ENCODE measurements at regions not wholly inside any gene's neighbourhood (a gene's known extent, or its start where the extent isn't known, plus 50 kb on each side); places are given as distances from the start of the nearest gene placed in this dataset.

GRCh38 chr5:109945723-109946480, 256.2 kb downstream of the MAN2A1 start:
- no peak overlapping the region for H4K5ac ChIP-seq (ENCODE audit: insufficient read length, low read depth, low read length)
- H3K27me3 ChIP-seq (ENCODE audit: insufficient read depth, low read length) = no peaks in the 10 kb centered on the region
- no peak overlapping the region for H3T11ph ChIP-seq (ENCODE audit: low read length)
- H3K14ac ChIP-seq (ENCODE audit: insufficient read depth, low read length) = no peak overlapping the region
- no peak overlapping the region for H3K27ac ChIP-seq (ENCODE audit: insufficient read length, low read depth, low read length)
- H2BK20ac ChIP-seq (ENCODE audit: low read depth, low read length, poor library complexity, severe bottlenecking) = no peak overlapping the region
- no peaks in the 10 kb centered on the region for H3K23me2 ChIP-seq (ENCODE audit: insufficient read length, low read depth, low read length, poor library complexity, severe bottlenecking)
- Mint-ChIP-seq H3K4me3 (no peak overlapping the region), H3K27me3 (ENCODE audit: low read depth) (peaks cover 8% of the 10 kb centered on the region), H3K4me1 (peaks cover 8 to 13% of the 10 kb centered on the region in 2 experiments; a peak in 3 of 4 replicates), H3K36me3 (ENCODE audit: insufficient read depth in 1 of 3, low read depth in 3 of 3) (no peaks in the 10 kb centered on the region), H3K9me3 (no peaks in the 10 kb centered on the region), H3K27ac (no peak overlapping the region)
- H2BK12ac ChIP-seq (ENCODE audit: insufficient read length, low read depth, low read length) = no peak overlapping the region
- H3K18ac ChIP-seq (ENCODE audit: insufficient read length, low read depth, low read length) = no peak overlapping the region
- H3K23ac ChIP-seq (ENCODE audit: insufficient read length, low read depth, low read length) = no peak overlapping the region
- no peaks in the 10 kb centered on the region for H3K79me1 ChIP-seq (ENCODE audit: insufficient read depth, low read depth, low read length, poor library complexity, severe bottlenecking)
- no peak overlapping the region for H2BK5ac ChIP-seq (ENCODE audit: insufficient read length, low read length)
- no peaks in the 10 kb centered on the region for H4K20me1 ChIP-seq (ENCODE audit: control insufficient read depth, insufficient read depth, insufficient read length)
- no peak overlapping the region for H3K9ac ChIP-seq (ENCODE audit: extremely low read depth, insufficient read length, low read length)
- TF ChIP-seq, protein P1, sequence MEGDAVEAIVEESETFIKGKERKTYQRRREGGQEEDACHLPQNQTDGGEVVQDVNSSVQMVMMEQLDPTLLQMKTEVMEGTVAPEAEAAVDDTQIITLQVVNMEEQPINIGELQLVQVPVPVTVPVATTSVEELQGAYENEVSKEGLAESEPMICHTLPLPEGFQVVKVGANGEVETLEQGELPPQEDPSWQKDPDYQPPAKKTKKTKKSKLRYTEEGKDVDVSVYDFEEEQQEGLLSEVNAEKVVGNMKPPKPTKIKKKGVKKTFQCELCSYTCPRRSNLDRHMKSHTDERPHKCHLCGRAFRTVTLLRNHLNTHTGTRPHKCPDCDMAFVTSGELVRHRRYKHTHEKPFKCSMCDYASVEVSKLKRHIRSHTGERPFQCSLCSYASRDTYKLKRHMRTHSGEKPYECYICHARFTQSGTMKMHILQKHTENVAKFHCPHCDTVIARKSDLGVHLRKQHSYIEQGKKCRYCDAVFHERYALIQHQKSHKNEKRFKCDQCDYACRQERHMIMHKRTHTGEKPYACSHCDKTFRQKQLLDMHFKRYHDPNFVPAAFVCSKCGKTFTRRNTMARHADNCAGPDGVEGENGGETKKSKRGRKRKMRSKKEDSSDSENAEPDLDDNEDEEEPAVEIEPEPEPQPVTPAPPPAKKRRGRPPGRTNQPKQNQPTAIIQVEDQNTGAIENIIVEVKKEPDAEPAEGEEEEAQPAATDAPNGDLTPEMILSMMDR (conservative IDR thresholded peaks at IDR 0.05) = no peak
- H2AK5ac ChIP-seq (ENCODE audit: insufficient read length, low read length) = no peak overlapping the region
- no peak overlapping the region for H4K8ac ChIP-seq (replicated peaks; ENCODE audit: insufficient read length, low read depth, low read length)
- WGBS (ENCODE audit: extremely low coverage, insufficient read length, low lambda C conversion rate) = no CpG with 5 or more reads among the region's 2 CpGs
- no peak overlapping the region for H3K56ac ChIP-seq (ENCODE audit: insufficient read length, low read depth, low read length)
- no peaks in the 10 kb centered on the region for H3K4me1 ChIP-seq (ENCODE audit: insufficient read depth, low read length)
- no peak overlapping the region for H4K91ac ChIP-seq (ENCODE audit: insufficient read length, low read depth, low read length)
- H2BK120ac ChIP-seq (ENCODE audit: low read depth, low read length, poor library complexity, severe bottlenecking) = no peak overlapping the region
- H3K9me3 ChIP-seq (ENCODE audit: control insufficient read depth, low read depth, low read length) = no peaks in the 10 kb centered on the region
- H3K4ac ChIP-seq (ENCODE audit: low read depth, low read length) = no peak overlapping the region
- H2BK15ac ChIP-seq (ENCODE audit: low read depth, low read length) = no peak overlapping the region
- H3K4me2 ChIP-seq (ENCODE audit: insufficient read depth, insufficient read length, low read length) = no peak overlapping the region
- no peak for DNase-seq
- H3K79me2 ChIP-seq (ENCODE audit: insufficient read depth, low read length) = no peaks in the 10 kb centered on the region
- H2AFZ ChIP-seq (ENCODE audit: low read length) = no peak overlapping the region

Data from H9 (cell line).